GM18867 (cell line): ENCODE measurements at regions not wholly inside any gene's neighbourhood (a gene's known extent, or its start where the extent isn't known, plus 50 kb on each side); places are given as distances from the start of the nearest gene placed in this dataset.
"Not testable (repeated sequence)": the region's sequence is repeated elsewhere in the genome, so short reads cannot be mapped to it uniquely, and the experiment has no call there.

ENCODE experiments used
- ATAC-seq: cut with Tn5 transposase; IDR thresholded peaks from one replicate; pipeline ENCODE4 v1.9.1; 2021; ENCODE audit warnings: mild to moderate bottlenecking, moderate library complexity; ENCODE audit not compliant: unreplicated experiment

DNA sequence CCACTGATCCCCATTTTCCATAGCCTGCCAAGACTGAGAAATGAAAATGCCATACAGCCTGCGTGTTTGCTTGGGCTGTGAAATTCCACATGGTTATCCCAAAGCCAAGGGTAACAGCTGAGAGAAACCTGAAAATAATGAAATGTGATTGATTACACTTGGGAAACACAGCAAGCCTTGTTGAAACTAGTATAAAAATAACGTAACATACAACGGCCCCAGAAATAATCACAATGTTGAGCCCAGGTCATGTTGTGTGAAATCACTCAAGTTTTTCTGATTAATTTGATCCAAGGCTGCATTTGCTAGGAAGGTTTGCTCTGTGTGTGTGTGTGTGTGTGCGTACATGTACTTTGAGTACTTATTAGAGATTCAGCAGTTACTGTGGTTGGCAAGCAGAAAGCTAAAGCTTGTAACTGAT is 269.0 kb downstream of the OXSM start:
- ATAC-seq = no peak

GRCh38 chr3:26061947-26062346 is 272.1 kb downstream of the OXSM start:
- no peak for ATAC-seq

DNA sequence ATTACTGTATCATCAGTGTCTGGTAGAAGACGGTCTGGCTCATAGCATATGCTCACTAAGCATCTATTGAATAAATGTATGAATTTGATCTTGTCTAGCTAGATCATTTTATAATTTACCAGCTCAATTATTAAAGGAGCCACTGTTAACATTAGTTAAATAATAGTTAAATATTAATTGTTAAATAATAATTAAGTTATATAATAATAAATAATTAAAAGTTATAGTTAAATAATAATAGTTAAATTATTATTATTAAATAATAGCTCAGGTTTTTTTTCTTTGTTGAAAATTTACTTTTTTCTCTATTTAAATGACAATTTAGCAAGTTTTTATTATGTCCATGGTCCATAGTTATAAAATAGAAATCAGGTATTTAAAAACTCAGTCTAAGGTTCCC is 274.4 kb downstream of the OXSM start:
- ATAC-seq = no peak

GRCh38 chr3:26068890-26069289 is 279.0 kb downstream of the OXSM start:
- ATAC-seq = no peak

DNA sequence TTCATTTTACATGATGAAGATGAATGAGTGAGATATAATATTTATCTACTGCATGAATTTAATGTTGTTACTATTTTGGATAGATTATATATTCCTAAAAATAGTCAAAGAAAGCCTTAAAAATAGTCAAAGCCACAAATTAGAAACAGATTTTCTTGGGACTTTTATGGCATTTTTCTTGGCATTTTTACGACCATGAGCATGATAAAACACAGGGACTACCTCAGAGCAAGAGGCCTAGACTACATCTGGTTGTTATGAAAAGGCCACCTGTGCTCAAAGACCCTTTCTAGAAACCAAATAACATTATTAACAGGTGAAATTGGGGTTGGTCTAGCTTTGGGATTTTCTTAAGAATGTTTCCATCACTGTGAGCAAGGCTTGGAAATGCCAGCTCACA is 281.0 kb downstream of the OXSM start:
- no peak for ATAC-seq

DNA sequence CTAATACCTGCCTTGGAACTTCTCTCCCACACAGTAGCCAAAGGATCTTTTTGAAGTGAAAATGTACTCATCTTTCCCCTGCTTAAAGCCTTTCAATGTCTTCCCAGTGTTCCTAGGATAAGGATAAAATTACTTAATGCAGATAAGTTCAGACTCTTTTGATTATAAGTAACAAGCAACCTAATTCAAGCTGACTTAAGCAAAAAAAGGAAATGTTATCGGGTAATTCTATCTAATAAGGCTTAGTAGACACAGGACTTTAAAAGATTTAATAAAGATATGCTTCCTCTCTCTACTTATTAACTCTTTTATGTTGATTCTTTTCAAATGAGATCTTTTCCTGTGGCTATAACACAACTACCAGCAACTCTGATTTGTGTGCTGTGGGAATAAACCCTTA is 284.2 kb downstream of the OXSM start:
- no peak for ATAC-seq

- no peak for ATAC-seq
Measured at GRCh38 chr3:26078539-26078938, 288.6 kb downstream of the OXSM start.

DNA sequence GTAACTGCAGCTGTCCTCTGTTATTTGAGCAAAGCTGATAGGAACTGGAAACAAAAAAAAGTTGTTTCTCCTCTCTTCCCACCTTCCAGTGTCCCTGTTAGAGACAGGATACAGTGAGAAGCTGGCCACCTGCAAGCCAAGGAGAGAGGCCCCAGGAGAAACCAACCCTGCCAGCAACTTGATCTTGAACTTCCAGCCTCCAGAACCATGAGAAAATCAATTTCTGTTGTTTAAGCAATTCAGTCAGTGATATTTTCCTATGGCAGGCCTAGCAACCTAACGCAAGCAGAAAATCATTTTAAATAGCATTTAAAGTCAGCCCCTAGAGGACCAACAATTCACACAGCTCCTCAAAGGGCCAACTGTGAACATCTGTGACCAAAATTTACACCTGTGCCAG is 291.3 kb downstream of the OXSM start:
- ATAC-seq = no peak

GRCh38 chr3:26081806-26082205 is 291.9 kb downstream of the OXSM start:
- no peak for ATAC-seq

GRCh38 chr3:26082911-26083310 is 293.0 kb downstream of the OXSM start:
- ATAC-seq = no peak

GRCh38 chr3:26084629-26085028 is 294.7 kb downstream of the OXSM start:
- ATAC-seq = no peak

- no peak for ATAC-seq
Measured at GRCh38 chr3:26087751-26088150, 297.9 kb downstream of the OXSM start.

- no peak for ATAC-seq
Measured at GRCh38 chr3:26089249-26089648, 299.4 kb downstream of the OXSM start.

DNA sequence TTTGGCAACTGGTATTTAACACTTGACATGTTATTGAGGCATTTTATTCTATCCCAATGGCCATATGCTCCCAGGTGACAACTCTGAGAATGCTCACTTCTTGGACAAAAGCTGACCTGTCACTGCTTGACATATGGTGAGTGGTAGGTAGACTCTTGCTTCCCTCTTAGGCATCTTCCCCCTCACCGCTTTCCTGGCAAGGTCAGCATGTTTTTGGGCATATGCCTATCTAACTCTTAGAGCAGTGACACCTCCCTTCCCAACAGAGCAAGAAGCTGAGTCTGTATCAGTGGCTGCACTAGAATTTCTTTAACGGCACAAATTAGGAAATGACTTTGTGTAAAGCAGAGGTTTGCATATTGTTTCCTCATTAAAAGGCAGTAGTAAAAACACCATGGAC is 300.7 kb downstream of the OXSM start:
- no peak for ATAC-seq

DNA sequence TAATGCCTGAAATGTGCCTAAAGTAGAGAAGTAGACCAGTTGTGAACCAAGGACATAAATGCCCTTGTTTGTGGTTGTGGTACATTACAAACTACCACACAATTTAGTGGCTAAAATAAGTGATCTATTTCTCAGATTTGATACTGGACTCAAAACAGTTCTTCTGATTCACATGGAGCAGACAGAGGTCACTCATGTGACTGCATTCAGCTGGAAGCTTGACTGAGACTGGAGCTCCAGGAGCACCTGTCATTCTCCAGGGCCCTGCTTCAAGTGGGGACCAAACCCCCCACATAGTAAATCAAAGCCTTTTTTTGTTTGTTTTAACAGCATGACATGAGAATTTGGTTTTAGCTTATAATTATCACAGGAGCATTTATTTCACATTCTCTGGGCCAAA is 301.2 kb downstream of the OXSM start:
- ATAC-seq = no peak

DNA sequence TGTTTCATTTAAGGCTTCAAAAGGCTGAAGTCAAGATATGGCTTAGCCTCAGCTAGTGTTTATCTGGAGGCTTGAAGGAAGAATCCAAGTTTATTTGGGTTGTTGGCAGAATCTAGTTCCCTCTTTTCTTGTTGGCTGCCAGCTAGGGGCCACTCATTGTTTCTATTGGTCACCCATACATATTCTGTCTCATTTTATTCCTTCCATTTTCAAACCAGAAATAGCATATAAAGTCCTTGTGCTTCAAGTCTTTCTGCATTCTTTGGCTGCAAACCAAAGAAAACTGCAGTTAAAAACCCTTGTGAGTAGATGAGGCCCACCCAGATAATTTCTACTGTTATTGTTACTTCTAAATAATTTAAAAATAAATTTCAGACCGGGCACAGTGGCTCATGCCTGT is 301.7 kb downstream of the OXSM start:
- no peak for ATAC-seq

- not testable (repeated sequence) for ATAC-seq
Measured at GRCh38 chr3:26097111-26097510, 307.2 kb downstream of the OXSM start.

DNA sequence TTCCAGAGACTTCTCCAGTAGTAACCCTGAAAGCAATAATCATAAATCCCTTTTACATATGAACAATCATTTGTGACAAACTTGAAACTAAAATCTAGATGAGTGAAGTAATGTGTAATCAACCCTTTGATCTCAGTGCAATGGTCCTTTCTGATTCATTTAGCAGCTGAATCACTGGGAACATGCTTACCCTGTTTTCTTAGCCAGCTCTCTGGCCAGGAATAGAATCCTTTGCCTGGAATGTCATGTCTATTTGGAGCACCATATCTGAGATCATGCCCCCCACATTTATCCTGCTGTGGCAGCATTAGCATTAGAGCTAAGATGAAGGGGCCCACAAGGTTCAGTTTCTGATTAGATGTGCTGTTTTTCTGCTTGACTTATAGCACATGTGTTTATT is 309.8 kb downstream of the OXSM start:
- no peak for ATAC-seq

GRCh38 chr3:26100176-26100575 is 310.3 kb downstream of the OXSM start:
- ATAC-seq = no peak

GRCh38 chr3:26102376-26102775 is 312.5 kb downstream of the OXSM start:
- no peak for ATAC-seq

DNA sequence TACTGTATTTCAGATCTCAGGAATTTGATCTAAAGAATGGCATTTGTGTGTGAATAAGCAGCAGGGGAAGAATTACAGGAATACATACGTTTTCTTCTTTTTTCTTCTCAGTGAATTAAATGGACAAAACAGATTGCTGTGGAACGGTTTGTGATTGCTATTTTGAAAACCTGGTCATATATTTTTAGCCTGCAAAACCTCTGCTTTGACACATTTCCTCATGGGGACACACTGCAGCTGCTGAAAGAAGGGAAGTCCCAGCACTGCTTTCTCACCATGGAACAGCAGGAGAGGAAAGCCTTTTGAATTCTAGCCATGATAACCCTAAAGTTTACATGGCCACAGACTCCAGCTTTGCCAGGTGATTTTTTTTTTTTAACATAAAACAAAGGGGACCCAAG is 315.0 kb downstream of the OXSM start:
- ATAC-seq = no peak

DNA sequence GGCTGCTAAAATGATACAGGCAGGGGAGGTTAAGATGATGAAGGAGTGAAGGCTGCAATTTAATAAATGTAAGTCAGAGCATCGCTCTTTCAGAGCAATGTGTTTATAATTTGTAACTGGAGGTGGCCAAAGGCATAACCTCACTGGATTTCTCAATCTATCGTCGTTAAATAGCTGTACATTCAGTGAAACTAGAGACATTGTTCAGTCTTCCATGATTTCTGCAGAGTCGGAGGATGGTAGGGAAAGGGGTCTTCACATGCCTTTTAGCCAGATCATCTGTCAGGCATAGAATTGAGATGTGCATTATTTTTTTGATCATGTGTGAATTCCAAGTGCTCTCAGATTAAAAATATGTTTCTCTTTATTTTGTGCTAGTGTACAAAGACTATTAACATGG is 315.4 kb downstream of the OXSM start:
- no peak for ATAC-seq

DNA sequence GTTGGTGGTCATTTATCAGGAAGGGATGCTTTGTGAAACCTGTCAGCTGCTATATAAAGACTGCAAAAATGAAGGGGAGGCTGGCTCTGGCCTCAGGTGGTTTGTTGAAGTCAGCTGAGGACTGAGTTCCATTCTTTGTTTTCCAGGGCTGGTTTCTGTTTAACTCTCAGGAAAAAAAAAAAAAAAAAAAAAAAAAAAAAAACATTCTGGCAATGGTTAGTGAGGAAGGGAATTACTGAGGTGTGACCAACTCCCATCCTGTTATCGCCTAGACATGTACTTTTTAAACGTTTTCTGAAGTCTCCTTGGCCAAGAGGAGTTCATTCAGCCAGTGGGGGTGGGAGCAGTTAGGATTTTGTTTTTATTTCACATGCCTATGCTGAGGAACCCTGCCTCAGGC is 316.3 kb downstream of the OXSM start:
- ATAC-seq = no peak
